GM21423 (cell line): ENCODE measurements at regions not wholly inside any gene's neighbourhood (a gene's known extent, or its start where the extent isn't known, plus 50 kb on each side); places are given as distances from the start of the nearest gene placed in this dataset.

ENCODE experiments used
- ATAC-seq: cut with Tn5 transposase; IDR thresholded peaks from one replicate; pipeline ENCODE4 v1.9.1; 2021; ENCODE audit warnings: mild to moderate bottlenecking, moderate library complexity; ENCODE audit not compliant: unreplicated experiment

DNA sequence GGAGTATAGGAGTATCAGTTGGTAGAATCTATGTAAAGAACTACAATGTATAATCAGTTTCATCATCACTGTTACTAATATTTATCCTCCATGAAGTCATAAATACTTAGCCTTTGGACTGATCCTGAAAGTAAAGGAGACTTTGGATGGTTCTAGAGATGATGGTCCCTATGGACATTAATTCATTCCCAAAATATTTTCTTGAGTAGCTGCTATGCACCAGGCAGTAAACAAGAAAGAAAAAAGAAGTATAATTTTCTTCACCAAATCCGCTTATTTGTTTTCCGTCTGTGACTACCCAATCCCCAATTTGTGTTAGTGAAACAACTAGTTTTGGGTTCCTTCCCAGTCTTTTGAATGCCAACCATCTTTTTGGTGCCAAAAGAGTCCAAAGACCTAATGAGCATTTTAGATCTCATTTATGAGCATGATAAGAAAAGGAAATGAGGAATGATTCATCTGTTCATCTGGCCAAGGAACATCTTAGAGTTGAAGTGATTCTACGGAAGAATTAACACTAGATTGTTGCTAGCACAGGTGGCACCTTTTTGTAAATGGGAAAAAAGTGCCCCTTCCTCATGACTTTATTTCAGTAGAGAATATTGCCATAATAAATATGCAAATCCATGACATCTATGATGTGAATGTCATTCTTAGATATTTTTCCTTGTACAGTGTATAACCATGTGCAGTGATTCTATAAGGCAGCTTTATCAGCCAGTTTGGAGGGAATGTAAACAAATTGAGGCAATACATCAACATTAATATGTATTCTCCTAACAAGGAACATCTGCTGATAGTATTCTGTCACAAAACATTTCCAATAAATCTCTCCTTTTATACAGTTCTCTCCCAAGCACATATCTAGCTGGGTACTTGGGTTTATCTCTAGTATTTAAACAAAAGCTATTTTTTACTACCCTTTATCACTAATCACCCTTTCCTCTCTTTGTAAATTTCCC lies 85.1 kb upstream of the CCDC91 start:
- ATAC-seq = no peak

GRCh38 chr12:28107679-28108078 lies 82.6 kb upstream of the CCDC91 start:
- ATAC-seq = no peak

- ATAC-seq = no peak
Observed at GRCh38 chr12:28108599-28108998, 81.7 kb upstream of the CCDC91 start.

DNA sequence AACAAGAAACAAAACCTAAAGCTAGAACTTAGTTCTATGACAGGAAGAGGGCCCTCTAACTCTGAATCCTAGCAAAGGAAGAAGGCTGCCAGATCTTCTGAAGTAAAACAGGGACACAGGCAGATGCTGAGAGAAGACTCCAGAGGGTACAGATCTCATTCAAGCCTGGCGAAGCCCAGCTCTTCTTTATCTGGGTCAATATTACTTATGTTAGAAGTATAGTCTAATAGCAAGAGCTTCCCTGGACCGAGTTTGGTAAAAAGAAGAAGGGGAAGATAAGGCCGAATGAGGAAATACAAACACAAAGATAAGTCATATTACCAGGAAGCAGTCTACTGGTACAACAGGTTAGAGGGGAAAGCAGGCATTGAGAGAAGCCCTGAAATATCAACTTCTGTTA lies 79.9 kb upstream of the CCDC91 start:
- ATAC-seq = no peak

- ATAC-seq = no peak
Observed at GRCh38 chr12:28114488-28114887, 75.8 kb upstream of the CCDC91 start.

DNA sequence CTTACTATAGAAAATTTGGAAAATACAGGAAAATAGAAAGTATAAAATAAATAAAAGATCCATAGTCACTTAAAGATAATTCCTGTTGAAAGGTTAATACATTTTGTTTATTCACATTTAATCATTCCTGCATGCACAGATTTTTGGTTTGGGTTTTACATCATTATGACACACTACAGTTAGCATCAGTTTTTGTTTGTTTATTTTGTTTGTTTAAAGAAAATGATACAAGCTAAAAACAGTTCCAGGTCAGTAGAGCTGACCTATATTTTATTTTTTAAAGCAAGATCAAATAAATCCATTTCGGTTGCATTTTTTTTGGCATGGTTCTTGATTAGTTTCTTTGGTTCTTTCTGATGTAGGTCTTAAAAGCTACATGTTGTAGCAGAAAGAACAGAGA lies 68.8 kb upstream of the CCDC91 start:
- ATAC-seq = no peak

- no peak for ATAC-seq
Observed at GRCh38 chr12:28121899-28122655, 68.2 kb upstream of the CCDC91 start.

GRCh38 chr12:28122756-28123155 lies 67.5 kb upstream of the CCDC91 start:
- no peak for ATAC-seq

- no peak for ATAC-seq
Observed at GRCh38 chr12:28127455-28127854, 62.8 kb upstream of the CCDC91 start.

GRCh38 chr12:28129031-28129430 lies 61.2 kb upstream of the CCDC91 start:
- ATAC-seq = no peak

DNA sequence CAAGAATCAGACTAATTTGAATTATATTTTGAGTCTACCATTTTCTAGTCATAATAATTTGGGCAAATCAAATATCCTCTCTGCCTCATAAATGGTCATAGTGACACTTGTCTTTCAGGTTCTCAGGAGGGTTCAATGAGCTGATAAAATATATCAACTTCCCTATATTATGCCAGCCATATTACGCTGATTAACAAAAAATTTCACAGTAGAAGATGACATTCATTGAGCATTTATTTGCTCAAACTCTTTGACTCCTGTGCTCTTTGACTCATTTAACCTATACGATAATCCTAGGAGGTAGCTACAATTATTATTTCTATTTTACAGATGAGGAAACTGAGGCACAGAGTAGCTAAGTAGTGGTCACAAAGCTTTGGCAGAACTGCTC lies 60.0 kb upstream of the CCDC91 start:
- ATAC-seq = no peak

DNA sequence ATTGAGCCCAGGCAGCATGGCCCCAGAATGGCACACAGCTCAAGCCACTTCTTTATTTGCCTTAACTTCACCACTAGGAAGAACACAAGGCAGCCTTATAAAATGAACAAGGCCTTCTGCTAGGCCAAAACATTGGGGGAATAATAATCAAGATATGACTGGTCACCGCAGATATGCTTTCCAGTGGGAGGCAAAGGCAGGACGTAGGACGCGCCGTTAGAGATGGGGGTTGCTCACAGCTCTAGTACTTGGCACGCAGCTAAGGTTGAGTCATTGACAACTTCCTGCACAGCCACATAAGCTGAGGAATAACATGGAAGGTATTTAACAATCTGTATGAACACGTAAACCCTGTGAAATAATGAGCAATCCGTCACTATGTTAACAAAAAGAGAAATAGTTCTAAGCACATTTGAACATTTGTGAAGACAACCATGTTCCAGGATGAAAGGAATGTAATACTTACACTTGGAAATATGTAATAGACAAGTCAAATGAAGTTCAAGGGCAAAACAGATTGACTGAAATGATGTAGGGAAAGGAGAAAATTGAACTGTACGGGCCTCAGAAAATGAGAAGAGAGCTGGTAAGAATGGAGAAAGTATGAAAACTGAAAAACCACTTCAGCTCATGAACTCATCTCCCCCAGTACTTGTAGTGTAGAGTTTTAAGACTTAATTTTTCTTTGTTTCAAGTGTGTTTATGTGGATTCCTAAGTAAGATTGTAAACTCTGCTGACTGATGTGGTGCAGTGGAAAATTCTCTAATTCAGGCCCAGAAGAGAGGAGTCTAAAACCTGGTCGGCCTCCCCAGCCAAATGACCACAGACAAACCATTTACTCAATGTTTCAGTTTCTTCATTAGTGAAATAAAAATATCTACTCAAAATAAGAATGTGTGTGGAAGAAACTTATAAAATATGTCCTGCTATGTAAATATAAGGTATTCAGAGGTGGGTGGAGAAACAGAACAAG lies 59.3 kb upstream of the CCDC91 start:
- ATAC-seq = no peak

DNA sequence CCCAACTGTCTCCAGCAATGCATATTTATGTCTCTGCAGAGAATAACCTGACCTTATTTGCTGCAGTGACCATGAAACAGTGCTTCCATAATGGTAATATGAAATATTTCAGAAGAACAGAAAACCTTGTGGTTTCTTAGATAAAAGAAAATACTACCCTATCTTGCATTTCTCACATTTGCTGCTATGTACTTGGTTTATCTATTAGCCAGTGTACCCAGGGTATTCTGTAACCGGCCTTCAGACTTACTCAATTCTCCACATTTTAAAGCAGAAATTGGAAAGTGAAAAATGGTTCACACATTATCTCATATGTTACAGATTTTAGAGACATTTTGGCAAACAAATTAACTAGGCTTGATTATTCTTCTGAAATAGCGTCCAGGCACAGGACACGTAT lies 57.9 kb upstream of the CCDC91 start:
- no peak for ATAC-seq

DNA sequence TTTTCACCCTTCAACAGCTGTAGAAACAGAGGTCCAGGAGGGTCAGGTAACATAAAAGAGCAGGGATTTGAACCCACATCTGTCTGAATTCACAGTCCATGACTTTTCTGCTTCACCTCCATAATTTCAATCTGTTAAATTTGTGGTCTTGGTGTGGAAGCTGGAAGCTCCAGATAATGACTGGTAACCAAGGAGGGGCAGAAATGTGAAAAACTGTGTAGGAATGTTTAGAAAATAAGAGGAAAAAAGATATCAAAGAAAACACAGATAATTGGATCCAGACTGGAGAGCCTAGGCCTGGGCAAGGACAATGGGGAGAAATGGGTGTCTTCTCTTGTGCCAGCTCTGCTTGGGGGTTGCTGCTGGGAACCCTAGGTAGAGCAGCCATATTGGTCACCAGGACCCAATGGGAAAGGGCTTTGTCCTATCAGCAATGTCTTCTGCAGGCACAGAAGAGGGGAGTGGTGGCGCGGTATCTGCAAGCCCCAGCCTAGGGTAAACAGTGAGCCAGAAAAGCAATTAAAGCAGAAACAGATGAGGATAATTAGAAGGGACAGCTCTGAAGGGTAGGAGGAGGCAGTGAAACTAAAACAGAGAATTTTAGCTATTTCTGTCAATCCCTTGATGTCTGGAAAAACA lies 54.3 kb upstream of the CCDC91 start:
- no peak for ATAC-seq

DNA sequence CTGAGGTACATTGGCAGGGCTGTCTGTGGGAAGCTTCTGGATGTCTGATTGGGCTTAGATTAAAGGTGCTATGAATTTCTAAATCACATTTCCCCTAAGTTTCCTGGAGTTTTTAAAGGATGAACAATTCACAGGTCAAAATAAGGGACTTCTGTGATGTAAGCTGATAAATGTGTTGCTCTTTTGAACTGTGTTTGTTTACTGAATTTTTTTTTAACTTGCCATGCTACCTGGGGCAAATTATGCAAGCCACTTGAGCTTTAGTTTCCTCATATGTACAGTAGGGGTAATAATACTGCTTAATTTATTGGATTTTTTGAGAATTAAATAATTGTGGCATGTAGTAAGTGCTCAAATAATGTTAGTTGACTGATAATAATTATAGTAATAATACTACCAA lies 52.8 kb upstream of the CCDC91 start:
- no peak for ATAC-seq

GRCh38 chr12:28140404-28140803 lies 49.9 kb upstream of the CCDC91 start:
- ATAC-seq = no peak
